ENCODE measurements at regions not wholly inside any gene's neighbourhood (a gene's known extent, or its start where the extent isn't known, plus 50 kb on each side); places are given as distances from the start of the nearest gene placed in this dataset.

GRCh38 chr2:37448342-37449120 is 104.1 kb downstream of the QPCT start:
- H3K27me3 ChIP-seq (ENCODE audit: insufficient read depth, low read depth, low read length), result no peaks in the 10 kb centered on the region
- H3K27ac ChIP-seq (ENCODE audit: low read length), result no peak overlapping the region
- no peaks in the 10 kb centered on the region for H3K79me2 ChIP-seq (replicated peaks; ENCODE audit: insufficient read depth, low read length)
- no peak overlapping the region for H3K4me2 ChIP-seq (ENCODE audit: low read length)
- H3K9me3 ChIP-seq (ENCODE audit: low read length), result no peaks in the 10 kb centered on the region
- H3K9ac ChIP-seq (ENCODE audit: low read length), result no peak overlapping the region
- no peaks in the 10 kb centered on the region for H3K9me2 ChIP-seq (ENCODE audit: insufficient read depth, low read length)
- no peak overlapping the region for H3K4me3 ChIP-seq (ENCODE audit: low read length)
- no peaks in the 10 kb centered on the region for H4K20me1 ChIP-seq (ENCODE audit: insufficient read depth)
- no peaks in the 10 kb centered on the region for H3F3A ChIP-seq (ENCODE audit: insufficient read depth, low read length, poor library complexity, severe bottlenecking)
- no peaks in the 10 kb centered on the region for H3K36me3 ChIP-seq (ENCODE audit: insufficient read depth, low read length)
- no peak overlapping the region for H2AFZ ChIP-seq (ENCODE audit: low read depth, low read length)
- TF ChIP-seq EZH2 (IDR thresholded peaks at IDR 0.05; ENCODE audit: borderline replicate concordance, insufficient read depth, low read length, poor library complexity, severe bottlenecking) (no peak), EP300 (conservative IDR thresholded peaks at IDR 0.05; ENCODE audit: poor library complexity, severe bottlenecking) (no peak), MXI1 (conservative IDR thresholded peaks at IDR 0.05; ENCODE audit: poor library complexity, severe bottlenecking) (no peak), TAF1 (IDR thresholded peaks at IDR 0.05; ENCODE audit: low read depth) (no peak), POLR2AphosphoS5 (IDR thresholded peaks at IDR 0.05) (no peak), REST (IDR thresholded peaks at IDR 0.05; ENCODE audit: borderline replicate concordance) (no peak), RAD21 (conservative IDR thresholded peaks at IDR 0.05) (no peak), SMC3 (conservative IDR thresholded peaks at IDR 0.05; ENCODE audit: poor library complexity) (no peak)
- TF ChIP-seq, protein P1, sequence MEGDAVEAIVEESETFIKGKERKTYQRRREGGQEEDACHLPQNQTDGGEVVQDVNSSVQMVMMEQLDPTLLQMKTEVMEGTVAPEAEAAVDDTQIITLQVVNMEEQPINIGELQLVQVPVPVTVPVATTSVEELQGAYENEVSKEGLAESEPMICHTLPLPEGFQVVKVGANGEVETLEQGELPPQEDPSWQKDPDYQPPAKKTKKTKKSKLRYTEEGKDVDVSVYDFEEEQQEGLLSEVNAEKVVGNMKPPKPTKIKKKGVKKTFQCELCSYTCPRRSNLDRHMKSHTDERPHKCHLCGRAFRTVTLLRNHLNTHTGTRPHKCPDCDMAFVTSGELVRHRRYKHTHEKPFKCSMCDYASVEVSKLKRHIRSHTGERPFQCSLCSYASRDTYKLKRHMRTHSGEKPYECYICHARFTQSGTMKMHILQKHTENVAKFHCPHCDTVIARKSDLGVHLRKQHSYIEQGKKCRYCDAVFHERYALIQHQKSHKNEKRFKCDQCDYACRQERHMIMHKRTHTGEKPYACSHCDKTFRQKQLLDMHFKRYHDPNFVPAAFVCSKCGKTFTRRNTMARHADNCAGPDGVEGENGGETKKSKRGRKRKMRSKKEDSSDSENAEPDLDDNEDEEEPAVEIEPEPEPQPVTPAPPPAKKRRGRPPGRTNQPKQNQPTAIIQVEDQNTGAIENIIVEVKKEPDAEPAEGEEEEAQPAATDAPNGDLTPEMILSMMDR (IDR thresholded peaks at IDR 0.05; ENCODE audit: poor library complexity, severe bottlenecking), result no peak

- no peak overlapping the region for H3K27ac ChIP-seq (ENCODE audit: low read length)
- no peak overlapping the region for H3K4me2 ChIP-seq (ENCODE audit: low read length)
- no peaks in the 10 kb centered on the region for H3F3A ChIP-seq (ENCODE audit: insufficient read depth, low read length, poor library complexity, severe bottlenecking)
Observed at GRCh38 chr2:37449761-37450296, 105.4 kb downstream of the QPCT start.

More at GRCh38 chr2:37449761-37450296, 105.4 kb downstream of the QPCT start:
- no peaks in the 10 kb centered on the region for H3K36me3 ChIP-seq (ENCODE audit: insufficient read depth, low read length)
- H2AFZ ChIP-seq (ENCODE audit: low read depth, low read length), result no peak overlapping the region
- H3K9ac ChIP-seq (ENCODE audit: low read length), result no peak overlapping the region
- H3K79me2 ChIP-seq (replicated peaks; ENCODE audit: insufficient read depth, low read length), result no peaks in the 10 kb centered on the region
- no peaks in the 10 kb centered on the region for H3K9me3 ChIP-seq (ENCODE audit: low read length)
- no peaks in the 10 kb centered on the region for H4K20me1 ChIP-seq (ENCODE audit: insufficient read depth)
- H3K27me3 ChIP-seq (ENCODE audit: insufficient read depth, low read depth, low read length), result no peaks in the 10 kb centered on the region
- no peak overlapping the region for H3K4me3 ChIP-seq (ENCODE audit: low read length)
- TF ChIP-seq TAF1 (IDR thresholded peaks at IDR 0.05; ENCODE audit: low read depth), result no peak
- TF ChIP-seq, protein P1 (IDR thresholded peaks at IDR 0.05; ENCODE audit: poor library complexity, severe bottlenecking), result no peak
- TF ChIP-seq MXI1 (conservative IDR thresholded peaks at IDR 0.05; ENCODE audit: poor library complexity, severe bottlenecking), result no peak
- TF ChIP-seq POLR2AphosphoS5 (IDR thresholded peaks at IDR 0.05), result no peak
- TF ChIP-seq RAD21 (conservative IDR thresholded peaks at IDR 0.05), result no peak
- TF ChIP-seq SMC3 (conservative IDR thresholded peaks at IDR 0.05; ENCODE audit: poor library complexity), result no peak
- no peak for TF ChIP-seq EP300 (conservative IDR thresholded peaks at IDR 0.05; ENCODE audit: poor library complexity, severe bottlenecking)
- no peak for TF ChIP-seq REST (IDR thresholded peaks at IDR 0.05; ENCODE audit: borderline replicate concordance)
- no peak for TF ChIP-seq EZH2 (IDR thresholded peaks at IDR 0.05; ENCODE audit: borderline replicate concordance, insufficient read depth, low read length, poor library complexity, severe bottlenecking)
- no peaks in the 10 kb centered on the region for H3K9me2 ChIP-seq (ENCODE audit: insufficient read depth, low read length)
